Putamen (tissue), 1 donor: ENCODE measurements at regions not wholly inside any gene's neighbourhood (a gene's known extent, or its start where the extent isn't known, plus 50 kb on each side); places are given as distances from the start of the nearest gene placed in this dataset.

Experiments
- DNase-seq: peaks from one replicate; pipeline ENCODE4 v3.0.0-alpha.2; 2016; ENCODE audit warnings: low spot score

DNA sequence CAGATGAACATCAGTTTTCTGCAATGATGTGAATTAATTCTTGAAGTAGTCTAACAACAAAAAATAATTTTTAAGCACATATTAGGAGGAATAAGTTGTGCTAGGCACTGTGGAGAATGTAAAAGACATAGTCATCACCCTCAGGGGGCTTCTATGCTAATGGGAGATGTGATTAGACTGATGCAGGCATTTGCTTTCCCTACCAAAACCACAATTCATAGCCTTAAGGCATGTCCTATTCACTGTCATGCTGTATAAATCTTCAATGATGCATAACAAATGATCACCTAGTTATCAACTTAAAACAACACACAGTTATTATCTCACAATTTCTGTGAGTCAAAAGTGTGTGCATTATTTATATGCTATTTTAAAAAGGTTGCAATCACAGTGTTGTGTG, 422.6 kb downstream of the MAN2A1 start:
- no peak for DNase-seq

DNA sequence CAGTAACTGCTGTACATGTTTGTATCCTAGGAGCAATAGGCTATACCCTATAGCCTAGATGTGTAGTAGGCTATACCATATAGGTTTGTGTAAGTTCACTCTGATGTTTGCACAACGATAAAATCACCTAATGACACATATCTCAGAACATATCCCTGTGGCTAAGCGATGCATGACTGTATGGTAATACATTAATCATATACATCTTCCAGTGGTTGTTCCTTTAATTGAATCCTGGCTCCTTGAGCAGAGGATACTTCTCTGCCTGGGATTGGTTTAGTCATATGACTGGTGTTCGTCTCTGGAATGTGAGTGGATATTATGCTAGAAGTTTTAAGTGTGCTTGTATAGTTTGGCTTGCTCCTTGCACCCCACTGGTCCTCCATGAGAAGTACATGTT, 425.8 kb downstream of the MAN2A1 start:
- no peak for DNase-seq

DNA sequence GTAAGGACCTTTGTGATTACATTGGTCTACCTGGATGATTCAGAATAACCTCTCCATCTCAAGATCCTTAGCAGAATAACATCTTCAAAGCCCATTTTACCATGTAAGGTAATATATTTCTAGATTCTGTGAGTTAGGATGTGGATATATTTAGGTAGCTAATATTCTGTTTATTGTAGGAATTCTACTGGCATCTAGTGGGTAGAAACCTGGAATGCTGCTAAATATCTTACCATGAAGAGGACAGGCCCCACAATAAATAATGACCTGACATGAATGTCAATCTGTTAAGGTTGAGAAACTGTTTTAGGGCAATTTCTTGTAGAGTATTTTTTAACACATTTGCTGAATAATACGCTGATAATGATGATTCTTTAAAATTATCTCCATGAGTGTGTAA, 426.8 kb downstream of the MAN2A1 start:
- DNase-seq = no peak

DNA sequence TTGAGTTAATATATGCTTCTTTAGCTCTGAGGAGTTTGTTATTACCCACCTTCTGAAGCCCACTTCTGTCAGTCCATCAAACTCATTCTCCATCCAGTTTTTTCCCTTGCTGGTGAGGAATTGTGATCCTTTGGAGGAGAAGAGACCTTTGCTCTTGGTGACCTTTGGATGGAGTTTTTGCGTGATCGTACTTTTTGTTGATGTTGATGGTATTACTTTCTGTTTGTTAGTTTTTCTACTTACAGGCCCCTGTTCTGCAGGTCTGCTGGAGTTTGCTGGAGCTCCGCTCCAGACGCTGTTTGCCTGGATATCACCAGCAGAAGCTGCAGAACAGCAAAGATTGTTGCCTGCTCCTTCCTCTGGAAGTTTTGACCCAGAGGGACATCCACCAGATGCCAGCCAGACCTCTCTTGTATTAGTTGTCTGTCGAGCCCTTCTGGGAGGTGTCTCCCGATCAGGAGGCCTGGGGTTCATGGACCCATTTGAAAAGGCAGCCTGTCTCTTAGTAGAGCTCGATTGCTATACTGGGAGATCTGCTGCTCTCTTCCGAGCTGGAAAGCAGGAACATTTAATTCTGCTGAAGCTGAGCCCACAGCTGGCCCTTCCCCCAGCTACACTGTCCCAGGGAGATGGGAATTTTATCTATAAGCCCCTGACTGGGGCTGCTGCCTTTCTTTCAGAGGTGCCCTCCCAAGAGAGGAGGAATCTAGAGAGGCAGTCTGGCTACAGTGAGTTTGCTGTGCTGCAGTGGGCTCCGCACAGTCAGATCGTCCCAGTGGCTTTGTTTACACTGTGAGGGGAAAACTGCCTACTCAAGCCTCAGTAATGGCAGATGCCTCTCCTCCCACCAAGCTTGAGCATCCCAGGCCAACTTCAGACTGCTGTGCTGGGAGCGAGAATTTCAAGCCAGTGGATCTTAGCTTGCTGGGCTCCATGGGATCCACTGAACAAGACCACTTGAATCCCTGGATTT, 445.5 kb downstream of the MAN2A1 start:
- DNase-seq = no peak

- DNase-seq = no peak
Measured at GRCh38 chr5:110150199-110150598, 460.5 kb downstream of the MAN2A1 start.

DNA sequence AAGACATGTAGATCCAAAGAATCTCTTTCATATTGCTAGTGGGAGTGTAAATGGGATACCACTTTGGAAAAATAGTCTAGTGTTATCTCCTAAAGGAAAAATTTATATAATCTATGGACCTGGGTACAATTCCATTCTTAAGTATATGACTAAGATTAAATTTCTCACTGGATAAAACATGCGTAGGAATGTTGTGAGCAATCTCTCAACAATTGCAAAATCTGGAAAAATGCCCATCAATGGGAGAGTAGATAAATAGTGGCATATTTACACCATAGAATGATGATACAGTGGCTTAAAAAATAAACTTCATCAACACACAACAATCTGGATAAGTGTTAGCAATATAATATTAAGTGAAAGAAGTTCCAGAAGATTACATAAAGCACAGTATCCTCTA, 469.5 kb downstream of the MAN2A1 start:
- DNase-seq = no peak

GRCh38 chr5:110161162-110161561, 471.4 kb downstream of the MAN2A1 start:
- no peak for DNase-seq

- DNase-seq = no peak
Measured at GRCh38 chr5:110165366-110165765, 475.6 kb downstream of the MAN2A1 start.

GRCh38 chr5:110167384-110167783, 477.7 kb downstream of the MAN2A1 start:
- no peak for DNase-seq

GRCh38 chr5:110169461-110169860, 479.7 kb downstream of the MAN2A1 start:
- DNase-seq = no peak

DNA sequence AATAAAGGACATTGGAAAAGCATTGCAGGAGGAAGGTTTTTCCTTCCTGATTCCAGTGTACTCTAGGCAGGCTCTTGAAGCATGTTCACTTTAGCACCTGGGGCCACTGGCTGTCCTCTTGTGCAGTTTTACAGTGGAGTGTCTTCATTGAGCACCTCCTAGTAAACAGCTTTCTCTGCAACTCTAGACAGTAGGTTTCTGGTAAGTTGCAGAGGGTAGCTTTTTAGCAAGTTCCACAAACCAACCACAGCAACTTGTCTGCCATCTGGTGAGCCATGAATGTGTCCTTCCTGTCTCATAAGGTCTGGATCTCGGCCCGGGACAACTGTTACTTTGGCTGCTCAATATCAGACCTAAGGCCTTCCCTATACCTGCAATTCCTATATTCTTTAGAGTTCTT, 488.0 kb downstream of the MAN2A1 start:
- DNase-seq = no peak

GRCh38 chr5:110179321-110179720, 489.6 kb downstream of the MAN2A1 start:
- no peak for DNase-seq

- no peak for DNase-seq
Measured at GRCh38 chr5:110194191-110194590, 504.5 kb downstream of the MAN2A1 start.

GRCh38 chr5:110195288-110195687, 505.6 kb downstream of the MAN2A1 start:
- DNase-seq = no peak

- DNase-seq = no peak
Measured at GRCh38 chr5:110201791-110202190, 512.1 kb downstream of the MAN2A1 start.

GRCh38 chr5:110203661-110204060, 513.9 kb downstream of the MAN2A1 start:
- no peak for DNase-seq

DNA sequence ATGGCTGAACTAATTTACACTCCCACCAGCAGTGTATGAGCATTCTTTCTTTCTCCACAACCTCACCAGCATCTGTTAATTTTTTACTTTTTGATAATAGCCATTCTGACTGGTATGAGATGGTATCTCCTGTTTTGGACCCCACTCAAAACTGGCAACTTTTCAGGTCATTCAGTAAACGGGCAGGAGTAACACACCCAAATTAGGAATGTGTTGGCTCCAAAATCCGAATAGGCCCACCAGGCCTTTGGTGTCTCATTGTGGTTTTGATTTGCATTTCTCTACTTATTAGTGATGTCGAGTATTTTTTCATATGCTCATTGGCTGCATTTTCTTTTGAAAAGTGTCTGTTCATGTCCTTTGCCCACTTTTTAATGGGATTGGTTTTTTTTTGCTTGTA, 517.1 kb downstream of the TMEM232 start:
- DNase-seq = no peak

GRCh38 chr5:110218981-110219380, 507.5 kb downstream of the TMEM232 start:
- no peak for DNase-seq

- no peak for DNase-seq
Measured at GRCh38 chr5:110219769-110220168, 506.7 kb downstream of the TMEM232 start.

DNA sequence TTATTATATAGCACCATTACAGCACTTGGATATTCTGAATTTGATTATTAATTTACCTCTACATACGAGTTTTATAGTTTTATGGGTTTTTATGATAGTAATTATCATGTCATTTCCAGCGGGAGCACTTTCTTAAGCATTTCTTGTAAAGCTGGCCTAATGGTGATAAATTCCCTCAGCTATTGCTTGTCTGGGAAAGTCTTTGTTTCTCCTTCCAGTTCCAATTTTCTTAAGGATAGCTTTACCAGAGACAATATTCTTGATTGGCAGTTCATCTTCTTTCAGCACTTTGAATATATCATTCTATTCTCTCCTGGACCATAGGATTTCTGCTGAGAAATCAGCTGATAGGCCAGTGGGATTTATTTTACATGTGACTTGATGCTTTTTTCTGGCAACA, 505.4 kb downstream of the TMEM232 start:
- no peak for DNase-seq

GRCh38 chr5:110224050-110224449, 502.4 kb downstream of the TMEM232 start:
- no peak for DNase-seq

DNA sequence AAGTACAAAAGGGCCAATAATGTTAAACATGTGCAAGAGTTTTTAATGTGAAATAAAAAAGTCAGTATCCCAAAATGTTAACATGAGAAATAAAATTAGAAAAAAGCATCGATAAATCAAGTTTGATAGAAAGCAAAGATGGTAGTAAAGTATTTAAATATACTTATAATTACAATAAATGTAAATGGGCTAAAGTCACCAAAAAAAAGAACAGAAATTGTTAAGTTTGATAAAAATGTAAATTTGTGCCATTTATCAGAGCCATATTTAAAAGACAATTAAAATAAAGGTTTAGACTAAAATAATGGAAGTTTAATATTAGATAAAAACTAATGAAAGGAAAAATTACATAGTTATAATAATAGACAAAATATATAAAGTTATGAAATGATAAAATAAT, 500.5 kb downstream of the TMEM232 start:
- no peak for DNase-seq

DNA sequence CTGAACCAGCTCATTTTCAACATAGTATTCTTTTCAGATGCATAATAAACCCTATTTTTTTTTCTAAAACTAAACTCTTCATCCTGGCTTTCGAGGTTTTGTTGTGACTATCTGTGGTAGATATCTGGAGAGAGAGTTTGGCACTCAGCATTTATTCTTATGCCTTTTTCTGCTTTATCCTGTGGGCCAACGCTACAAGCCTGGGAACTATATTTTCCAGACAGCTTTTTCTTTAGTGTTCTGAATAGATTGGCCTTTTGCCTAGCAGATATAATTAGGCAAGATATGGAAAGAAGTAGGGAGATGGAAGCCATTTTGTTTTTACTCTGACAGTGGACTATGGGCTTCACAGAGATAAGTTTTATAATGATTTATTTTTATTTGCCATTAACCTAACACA, 486.7 kb downstream of the TMEM232 start:
- no peak for DNase-seq

GRCh38 chr5:110242950-110243349, 483.5 kb downstream of the TMEM232 start:
- DNase-seq = no peak
